COLO668 (cell line): ENCODE measurements at regions not wholly inside any gene's neighbourhood (a gene's known extent, or its start where the extent isn't known, plus 50 kb on each side); places are given as distances from the start of the nearest gene placed in this dataset.
"Not testable (repeated sequence)": the region's sequence is repeated elsewhere in the genome, so short reads cannot be mapped to it uniquely, and the experiment has no call there.

Experiments
- DNase-seq: peaks from one replicate; lab custom pipeline; 2025; ENCODE audit not compliant: unreplicated experiment; lab: John Stamatoyannopoulos, UW

DNA sequence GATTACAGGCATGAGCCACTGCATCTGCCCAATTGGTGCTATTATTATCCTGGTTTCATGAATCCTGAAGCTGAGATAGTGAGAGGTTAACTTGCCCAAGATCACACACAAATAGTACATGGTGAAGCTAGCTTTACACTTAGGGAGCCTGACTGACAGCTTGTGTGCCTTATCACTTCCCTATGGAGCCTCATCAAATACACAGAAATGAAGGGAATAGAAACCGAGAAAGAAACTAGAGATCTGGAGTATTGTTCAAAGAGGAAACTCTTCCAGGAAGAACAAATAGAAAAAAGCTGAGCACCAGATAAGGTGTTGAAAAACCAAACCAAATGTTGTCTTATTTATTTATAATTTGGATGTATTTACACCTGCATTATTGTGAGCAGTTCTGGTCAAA, 155.0 kb upstream of the CITED2 start:
- DNase-seq, result no peak

DNA sequence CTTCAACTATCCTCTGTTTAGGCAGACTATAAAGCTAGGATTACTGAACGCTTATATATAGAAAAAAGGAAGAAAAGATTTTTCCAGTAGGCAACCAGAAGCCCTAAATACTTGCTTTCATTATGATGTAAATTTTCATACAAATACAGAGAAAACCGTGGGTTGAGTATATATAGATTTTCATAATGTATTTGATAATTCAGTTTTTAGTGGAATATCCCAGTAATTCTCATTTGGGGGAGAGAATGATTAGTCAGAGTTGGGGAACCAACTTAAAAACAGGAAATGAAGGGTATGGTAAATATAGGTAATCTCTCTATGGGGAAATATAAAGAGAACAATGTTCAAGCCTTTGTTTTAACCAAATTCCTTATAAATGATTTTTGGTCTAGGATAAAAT, 154.0 kb upstream of the CITED2 start:
- no peak for DNase-seq

DNA sequence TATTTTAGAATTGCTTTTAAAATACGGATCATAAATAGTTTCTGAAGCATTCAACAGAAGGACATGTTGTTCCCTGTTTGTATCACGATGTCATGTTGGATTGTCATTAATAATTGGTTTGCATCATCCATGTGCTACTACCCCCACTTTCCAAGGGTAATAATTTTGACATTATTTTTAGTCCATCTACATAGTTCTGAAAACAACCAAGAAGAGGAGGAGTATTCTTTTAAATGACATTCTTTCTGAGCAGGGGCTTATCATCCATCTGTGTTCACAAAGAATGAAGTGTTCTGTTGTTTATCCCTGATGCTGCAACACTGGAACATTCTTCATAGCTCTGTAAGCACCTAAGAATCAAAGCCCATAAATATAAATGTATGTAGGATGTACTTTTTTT, 151.0 kb upstream of the CITED2 start:
- DNase-seq, result no peak

DNA sequence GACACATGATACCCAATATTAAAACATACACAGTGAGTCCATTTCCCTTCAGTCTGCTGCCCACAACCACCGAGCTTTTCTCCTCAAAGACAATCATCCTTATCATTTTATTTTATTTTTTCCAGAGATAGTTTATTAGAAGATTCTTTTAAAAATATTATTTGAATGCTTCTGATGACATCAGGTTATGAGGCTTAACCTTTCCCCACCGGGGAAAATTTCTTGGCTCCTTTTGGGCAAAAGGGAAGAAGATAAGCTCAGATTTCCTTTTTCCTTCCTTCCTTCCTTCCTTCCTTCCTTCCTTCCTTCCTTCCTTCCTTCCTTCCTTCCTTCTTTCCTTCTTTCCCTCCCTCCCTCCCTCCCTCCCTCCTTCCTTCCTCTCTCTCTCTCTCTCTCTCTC, 149.5 kb upstream of the CITED2 start:
- DNase-seq, result no peak

DNA sequence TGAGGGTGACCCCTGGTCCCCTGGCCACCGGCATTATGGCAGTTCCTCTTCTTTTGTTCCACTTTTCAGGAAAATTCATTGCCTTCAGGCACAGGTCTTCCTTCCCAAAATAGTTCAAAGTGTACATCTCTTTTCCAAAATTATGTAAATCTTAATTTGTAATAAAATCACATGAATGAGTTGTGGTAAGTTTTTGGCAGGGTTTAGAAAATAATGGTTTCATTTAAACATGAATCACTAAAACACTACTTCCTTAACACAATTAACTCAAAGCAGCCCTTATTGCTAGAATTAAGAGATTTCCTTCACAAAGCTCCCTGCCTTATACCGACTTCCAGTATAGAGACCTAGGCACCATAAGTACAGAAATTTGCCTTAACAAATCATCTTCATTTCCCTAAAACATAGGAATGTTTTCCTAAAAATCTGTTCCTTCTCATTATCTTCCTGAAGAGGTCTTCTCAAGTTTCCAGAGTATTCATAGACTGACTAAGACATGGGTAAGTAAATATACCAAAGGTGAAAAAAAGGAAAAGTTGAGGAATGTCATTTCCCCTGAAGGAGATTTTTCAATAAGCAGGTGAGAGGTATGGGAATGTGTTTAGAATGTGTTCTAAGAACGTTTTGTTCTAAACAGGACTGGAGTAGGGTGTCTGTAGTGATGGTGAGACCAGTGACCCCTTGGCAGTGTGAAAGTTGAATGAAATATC, 148.2 kb upstream of the CITED2 start:
- DNase-seq, result no peak

DNA sequence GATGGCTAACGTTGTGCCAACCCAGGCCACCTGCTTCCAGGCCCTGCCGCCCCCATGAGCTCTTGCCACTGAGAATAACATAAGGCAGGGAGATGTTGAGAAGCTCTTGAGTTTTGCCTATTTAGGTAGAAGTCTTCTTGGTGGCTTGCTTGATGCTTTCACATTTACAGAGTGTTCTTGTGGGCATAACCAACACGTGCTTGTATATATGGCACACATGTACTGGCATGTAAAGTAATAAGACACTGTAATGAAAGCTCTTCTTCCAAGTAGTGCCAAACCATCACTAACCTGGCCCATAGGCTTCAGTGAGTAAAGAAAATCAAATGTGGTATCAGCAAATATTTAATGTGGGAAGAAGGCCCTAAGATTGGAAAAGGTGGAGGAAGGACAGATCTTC, 146.9 kb upstream of the CITED2 start:
- DNase-seq, result no peak

DNA sequence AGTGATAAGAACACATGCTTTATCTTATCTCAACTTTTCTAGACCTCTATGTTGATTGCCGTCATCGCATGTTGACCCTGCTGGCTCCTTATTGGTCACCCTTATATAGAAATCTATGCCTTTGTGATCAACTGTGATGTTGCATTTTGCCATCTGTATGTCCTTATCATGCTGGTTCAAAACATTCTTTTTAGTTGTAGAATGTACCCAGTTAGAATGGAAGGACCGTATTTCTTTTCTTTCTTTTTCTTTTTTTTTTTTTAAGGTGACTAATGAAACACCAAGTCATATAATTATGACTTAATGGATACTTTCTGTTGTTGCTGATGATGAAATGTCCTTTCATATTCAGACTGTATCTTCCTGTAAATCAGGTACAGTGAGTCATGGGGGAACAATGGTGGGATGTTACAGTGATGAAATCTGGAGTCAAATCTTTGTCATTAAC, 145.9 kb upstream of the CITED2 start:
- DNase-seq, result no peak

DNA sequence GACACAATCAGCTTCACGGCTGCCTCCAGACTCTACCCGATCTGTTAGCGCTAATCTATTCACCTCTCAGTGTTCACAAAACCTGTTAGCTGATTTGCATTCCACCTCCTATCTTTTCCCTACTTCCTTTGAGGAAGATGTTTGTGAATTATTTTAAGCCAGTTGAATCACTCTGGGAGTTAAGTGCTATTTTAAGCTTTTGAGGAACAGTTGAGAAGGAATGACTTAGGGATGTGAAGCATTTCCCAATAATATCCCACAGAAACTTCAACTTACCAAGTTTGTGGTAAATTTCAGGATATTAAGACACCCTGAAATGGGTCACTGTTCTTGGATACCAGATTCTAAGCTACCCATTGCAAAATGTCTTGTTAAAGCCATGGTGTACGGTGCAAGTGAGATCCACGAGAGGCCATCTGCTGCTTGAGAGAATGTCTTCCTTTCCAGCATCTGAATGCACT, 145.2 kb upstream of the CITED2 start:
- DNase-seq, result no peak

DNA sequence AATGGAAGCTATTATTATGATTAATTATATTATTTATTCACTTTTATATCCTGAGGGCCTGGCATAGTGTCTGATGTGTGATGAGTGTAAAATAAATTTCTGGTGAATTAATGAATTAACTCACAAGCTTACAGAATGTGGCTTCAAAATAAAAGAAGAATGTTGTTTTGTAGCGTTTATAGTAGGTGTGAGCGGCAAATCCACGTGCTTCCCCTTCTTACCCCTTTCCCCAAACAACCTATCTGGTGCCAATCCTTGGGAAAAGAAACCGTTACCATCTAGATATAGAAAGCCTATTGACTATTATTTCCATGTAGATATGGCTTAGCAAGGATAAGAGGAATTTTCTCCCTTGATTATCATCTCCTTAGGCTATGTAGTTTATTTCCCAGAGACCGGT, 144.6 kb upstream of the CITED2 start:
- DNase-seq, result no peak

DNA sequence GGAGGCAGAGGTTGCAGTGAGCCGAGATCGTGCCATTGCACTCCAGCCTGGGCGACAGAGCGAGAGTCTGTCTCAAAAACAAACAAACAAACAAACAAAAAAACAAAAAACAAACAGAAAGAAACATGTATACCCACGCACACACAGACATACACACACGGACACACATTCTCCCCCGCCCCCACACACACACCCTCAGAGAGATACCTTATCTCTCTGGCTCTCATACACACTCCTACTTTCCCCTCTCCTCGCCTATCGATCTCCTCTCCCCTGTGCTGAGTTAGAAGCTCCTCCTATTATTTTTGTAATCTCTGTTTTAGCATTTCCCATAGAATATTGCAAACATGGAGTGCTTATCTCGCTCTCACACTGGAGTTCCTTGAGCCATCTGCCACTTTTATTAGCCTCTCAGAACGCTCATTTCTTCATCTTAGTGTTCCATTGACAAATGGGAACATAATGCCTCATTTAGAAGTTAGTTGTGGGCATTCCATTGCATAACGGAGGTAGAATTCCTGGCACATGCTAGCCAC, 144.2 kb upstream of the CITED2 start:
- DNase-seq, result no peak

DNA sequence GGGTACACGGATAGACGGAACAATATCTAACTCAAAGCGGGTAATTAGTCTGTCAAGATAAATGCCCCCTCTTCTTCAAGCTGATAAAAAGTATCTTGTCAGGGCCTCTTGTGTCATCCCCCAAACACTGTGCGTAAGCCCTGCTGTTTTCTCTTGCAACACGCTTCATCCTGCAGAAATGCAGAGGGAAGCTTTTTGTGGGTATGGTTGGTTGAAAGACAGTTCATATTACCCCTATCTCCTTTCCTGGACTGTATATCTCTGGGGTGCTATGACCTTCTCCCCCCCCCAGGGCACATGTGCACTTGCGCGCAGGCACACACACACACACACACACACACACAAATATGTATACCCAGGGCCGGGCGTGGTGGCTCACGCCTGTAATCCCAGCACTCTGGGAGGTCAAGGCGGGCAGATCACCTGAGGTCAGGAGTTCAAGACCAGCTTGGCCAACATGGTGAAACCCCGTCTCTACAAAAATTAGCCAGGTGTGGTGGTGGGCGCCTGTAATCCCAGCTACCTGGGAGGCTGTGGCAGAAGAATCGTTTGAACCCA, 143.6 kb upstream of the CITED2 start:
- not testable (repeated sequence) for DNase-seq

DNA sequence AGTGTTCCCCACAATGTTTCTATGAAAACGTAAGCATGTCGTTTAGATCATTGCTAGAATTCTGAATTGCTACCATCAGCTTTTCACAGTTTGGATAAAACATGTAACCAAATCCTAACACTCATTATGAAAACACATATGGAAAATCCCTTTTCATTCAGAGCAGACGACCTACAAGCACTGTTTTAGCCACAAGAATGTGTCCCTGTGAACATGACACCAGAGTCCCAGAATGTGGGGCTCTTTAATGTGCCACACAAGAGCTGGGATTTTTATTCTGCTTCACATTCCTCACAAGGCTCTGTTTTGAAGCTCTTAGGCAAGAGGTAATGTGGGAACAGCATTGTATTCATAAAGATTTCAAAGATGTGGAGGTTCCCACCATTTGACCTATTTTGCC, 141.1 kb upstream of the CITED2 start:
- DNase-seq, result no peak

DNA sequence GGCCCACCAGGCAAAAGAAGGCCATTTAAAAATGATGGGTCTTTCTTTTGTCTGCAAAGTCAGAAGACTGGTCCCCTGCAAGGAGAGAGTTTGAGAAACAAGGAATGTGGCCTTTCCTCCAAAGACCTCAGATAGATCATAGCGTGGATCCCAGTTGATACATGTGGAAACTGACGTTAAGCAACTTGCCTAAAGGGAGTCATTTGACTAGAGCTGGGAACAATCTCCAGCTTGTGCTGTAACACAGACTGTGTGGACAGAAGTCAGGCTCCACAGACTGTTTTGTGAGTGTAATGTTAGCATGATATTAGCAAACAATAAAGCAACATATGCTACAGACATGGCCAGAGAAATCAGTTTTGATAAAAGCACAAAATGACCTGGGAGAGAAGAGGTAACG, 140.4 kb upstream of the CITED2 start:
- DNase-seq, result no peak

DNA sequence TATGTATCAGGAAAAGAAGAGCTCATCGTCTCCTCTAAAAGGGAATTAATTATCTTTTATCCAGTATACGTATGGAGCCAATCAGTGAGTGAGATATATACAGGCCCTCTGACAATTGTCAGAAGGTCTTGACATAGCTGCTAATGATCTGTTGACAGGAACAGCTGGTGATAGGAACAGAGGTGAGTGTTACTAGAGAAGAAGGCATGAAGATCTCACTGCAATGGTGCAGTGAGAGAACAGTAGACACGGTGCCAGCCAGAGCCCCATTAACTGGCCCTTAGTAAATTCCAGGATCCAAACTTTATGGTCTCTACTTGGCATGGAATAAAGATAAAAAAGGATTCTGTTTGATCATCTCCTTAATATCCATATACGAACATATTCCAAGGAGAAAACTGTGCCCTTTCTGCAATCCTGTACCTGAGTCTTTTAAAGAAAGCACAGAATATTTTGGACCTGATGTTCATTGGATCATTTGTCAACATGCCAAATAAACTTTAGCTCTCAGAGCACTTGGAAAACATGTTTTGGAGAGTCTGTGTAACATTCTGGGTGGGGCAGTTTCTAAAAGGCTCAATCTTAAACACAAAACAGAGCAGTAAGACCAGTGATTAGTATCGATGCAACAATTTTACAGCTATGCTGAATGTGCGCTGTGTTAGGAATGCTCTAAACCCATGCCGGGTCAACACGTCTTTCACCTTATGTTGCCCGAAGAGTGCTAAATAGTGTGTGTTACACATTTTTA, 135.8 kb upstream of the CITED2 start:
- DNase-seq, result no peak

DNA sequence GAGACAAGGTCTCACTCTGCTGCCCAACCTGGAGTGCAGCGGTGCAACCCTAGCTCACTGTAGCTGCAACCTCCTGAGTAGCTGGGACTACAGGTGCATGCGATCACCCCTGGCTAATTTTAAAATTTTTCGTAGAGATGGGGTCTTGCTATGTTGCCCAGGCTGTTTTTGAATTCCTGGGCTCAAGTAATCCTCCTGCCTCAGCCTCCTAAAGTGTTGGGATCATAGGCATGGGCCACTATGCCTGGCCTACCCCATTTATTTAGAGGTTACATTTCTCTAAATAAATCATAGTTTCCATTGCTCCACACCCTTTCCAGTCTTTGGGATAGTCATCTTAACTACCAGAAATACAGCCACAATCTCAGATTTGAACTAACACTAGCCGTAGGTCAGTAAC, 134.7 kb upstream of the CITED2 start:
- DNase-seq, result no peak

DNA sequence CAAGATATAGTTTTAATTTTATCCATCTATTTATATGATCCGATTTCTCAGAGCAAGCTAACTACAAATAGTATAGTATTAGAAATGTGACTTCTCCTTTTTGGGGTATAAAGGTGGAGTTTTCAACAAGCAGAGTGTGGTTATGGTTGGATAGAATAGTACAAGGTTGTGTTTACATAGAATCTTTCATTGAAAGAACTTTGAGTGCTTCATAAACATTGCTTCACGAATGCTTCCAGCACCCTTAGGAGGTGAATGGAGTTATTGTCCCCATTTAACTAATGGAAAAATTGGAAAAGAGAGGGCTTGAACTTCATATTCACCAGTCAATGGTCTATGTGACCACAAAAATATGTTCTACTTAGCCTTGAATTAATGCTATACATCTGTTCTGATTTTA, 134.1 kb upstream of the CITED2 start:
- no peak for DNase-seq

DNA sequence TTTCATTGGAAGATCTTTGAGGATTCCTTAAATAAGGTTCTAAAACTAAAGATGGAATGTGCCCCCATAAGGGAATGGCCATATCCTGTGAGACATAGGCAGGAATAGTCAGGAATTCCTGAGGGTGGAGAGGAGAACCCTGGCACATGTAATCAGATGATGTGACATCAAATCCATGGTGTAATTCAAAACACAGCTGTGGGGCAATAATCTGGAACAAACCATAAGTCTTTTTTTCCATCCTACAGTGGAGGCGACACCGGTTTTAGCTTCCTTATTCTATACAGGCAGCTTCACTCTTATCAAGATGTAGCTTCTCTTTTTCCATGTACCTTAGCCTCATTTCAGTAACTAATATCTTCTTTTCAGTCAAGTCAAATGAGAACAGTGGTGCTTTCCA, 133.6 kb upstream of the CITED2 start:
- no peak for DNase-seq

DNA sequence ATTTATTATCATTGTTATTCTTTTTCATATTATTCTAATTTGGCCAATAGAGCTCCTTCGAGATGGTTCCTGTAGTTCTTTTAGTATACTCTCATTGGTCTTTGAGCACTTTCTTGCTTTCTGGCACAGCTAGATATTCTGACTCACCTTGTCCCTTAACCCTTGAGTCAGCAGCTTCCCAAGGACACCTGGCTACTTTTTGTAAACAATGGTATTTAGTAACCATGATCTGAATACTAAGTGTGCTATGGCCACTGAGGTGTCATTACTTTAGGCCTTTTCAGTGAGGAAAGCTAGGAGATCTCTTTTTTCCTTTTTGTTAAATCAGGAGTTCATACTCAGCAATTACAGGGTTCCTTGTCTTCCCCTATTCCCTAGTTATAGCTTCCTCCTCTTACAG, 126.5 kb upstream of the CITED2 start:
- DNase-seq, result no peak

DNA sequence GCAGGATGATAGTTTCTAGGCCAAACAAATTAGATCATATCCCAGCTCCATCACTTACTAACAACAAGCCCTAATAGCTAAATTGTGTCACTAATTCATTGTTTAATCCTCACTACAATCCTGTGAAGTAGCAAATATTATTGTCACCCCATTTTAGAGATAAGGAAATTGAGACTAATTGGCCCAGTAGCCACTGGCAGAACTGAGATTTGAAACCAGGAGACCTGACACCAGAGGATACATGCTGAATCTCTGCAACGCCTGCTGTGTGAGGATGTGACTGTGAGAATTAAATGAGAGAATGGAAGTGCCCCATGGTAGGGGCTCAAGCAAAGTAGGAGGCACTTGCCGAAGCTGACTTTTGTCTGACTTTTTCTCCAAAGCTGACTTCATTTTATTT, 124.3 kb upstream of the CITED2 start:
- no peak for DNase-seq

DNA sequence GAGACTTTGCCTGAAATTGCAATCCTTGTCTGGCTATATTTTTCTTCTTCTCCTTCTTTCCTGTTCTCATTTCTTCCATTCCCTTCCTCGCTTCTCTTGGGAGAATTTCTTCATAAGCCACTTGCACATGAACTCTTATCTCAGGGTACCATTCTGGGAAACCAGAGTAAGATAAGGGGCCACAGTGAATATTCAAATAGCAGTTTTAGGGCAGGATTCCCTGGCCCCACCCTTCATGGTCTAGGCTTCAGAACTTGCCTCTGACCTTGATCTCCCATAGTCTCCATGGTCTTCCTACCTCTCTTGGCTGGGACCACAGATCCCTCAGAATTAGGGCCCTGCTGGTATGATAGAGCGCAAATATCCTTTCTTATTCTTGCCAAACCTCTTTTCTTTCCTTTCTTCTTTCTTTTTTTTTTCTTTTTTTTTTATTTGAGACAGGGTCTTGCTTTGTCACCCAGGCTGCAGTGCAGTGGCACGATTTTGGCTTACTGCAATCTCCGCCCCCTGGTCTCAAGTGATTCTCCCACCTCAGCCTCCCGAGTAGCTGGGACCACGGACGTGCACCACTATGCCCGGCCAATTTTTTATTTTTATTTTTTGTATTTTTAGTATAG, 123.0 kb upstream of the CITED2 start:
- DNase-seq, result no peak

DNA sequence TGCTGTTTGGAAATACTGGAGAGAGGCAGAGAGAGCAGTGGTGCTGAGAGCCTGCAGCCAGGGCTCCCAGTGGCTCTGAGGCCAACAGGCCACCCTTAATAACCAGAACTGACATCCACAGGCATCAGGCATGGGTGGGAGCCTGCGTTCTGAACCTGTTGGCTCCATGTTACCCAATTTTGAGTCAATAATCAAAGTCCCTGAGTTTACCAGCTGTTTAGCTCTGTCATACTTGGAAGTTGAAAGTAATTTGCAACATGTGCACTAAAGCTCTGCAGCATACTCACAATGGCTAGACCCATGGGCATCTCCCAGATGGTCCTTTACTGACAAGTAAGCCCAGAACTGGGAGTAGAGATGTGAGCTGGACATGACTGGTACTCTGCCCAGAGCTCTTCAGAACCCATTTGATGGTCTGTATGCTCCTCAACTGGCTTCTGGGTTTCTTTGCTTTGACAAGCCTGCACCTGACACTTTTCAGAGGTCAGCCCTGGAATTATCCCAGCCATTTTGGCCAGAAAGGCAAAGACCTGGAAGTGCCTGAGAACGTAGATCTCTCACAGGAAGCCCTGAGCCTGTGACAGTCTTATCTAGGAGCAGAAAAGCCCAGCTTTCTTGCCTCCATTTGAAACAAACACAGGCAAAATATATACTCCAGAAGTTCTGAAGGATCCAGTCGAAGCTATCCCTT, 122.4 kb upstream of the CITED2 start:
- DNase-seq, result no peak
